PC-3 (cell line): ENCODE measurements at regions not wholly inside any gene's neighbourhood (a gene's known extent, or its start where the extent isn't known, plus 50 kb on each side); places are given as distances from the start of the nearest gene placed in this dataset.

Source experiments
- ATAC-seq: fragments of 200-7000 bp; cut with Tn5 transposase; 2 replicates; pipeline ENCODE4 v1.9.1; 2020; ENCODE audit warnings: mild to moderate bottlenecking, moderate library complexity
- BruUV-seq: library from RNA; stranded (reverse); fragments of 400-500 nt; replicated peaks from 2 replicates; lab custom pipeline; 2021; lab: Mats Ljungman, UMichigan
- CTCF ChIA-PET: fragments of 300-600 bp; sonication (Branson Sonifier 250); formaldehyde crosslinking; loops from one replicate; lab custom pipeline; 2022; ENCODE audit warnings: antibody characterized with exemption; lab: Charles Lee
- POLR2A ChIA-PET: fragments of 300-600 bp; sonication (Branson Sonifier 250); formaldehyde crosslinking; loops from one replicate; lab custom pipeline; 2022; ENCODE audit warnings: antibody characterized with exemption; ENCODE audit not compliant: unreplicated experiment; lab: Charles Lee
- DNase-seq: peaks from one replicate; pipeline ENCODE4 v3.0.0-alpha.2; 2015
- H2AFZ ChIP-seq: fragments of 300-600 bp; sonication (generic); 2 replicates; pipeline ENCODE4 v1.6.0; 2016; ENCODE audit warnings: antibody characterized with exemption, low read length
- H3F3A ChIP-seq: fragments of 300-600 bp; sonication (generic); one replicate; pipeline ENCODE4 v1.6.0; 2017; ENCODE audit warnings: antibody characterized with exemption, low read length, control low read depth, mild to moderate bottlenecking; ENCODE audit not compliant: unreplicated experiment
- H3K27ac ChIP-seq: fragments of 300-600 bp; sonication (generic); 2 replicates; pipeline ENCODE4 v1.5.1; 2016; ENCODE audit warnings: mild to moderate bottlenecking, low read length
- H3K27me3 ChIP-seq: fragments of 300-600 bp; sonication (generic); 2 replicates; pipeline ENCODE4 v1.6.1; 2016; ENCODE audit warnings: low read length, mixed read lengths
- H3K36me3 ChIP-seq: fragments of 300-600 bp; sonication (generic); 2 replicates; pipeline ENCODE4 v1.6.1; 2016; ENCODE audit warnings: low read depth, mixed run types, low read length, mixed read lengths
- H3K4me1 ChIP-seq: fragments of 300-600 bp; sonication (generic); 2 replicates; pipeline ENCODE4 v1.5.1; 2016; ENCODE audit warnings: low read length; ENCODE audit not compliant: insufficient read depth
- H3K4me2 ChIP-seq: fragments of 300-600 bp; sonication (generic); 2 replicates; pipeline ENCODE4 v1.6.0; 2016; ENCODE audit warnings: low read length
- H3K4me3 ChIP-seq: fragments of 300-600 bp; sonication (generic); 2 replicates; pipeline ENCODE4 v1.5.1; 2016; ENCODE audit warnings: mild to moderate bottlenecking, low read length, mixed read lengths
- H3K79me2 ChIP-seq: fragments of 300-600 bp; sonication (generic); 2 replicates; pipeline ENCODE4 v1.6.1; 2017; ENCODE audit warnings: low read length, mixed read lengths
- H3K9ac ChIP-seq: fragments of 300-600 bp; sonication (generic); 2 replicates; pipeline ENCODE4 v1.6.0; 2016; ENCODE audit warnings: mild to moderate bottlenecking, low read length
- H3K9me2 ChIP-seq: fragments of 300-600 bp; sonication (generic); replicated peaks from 2 replicates; pipeline ENCODE4 v1.6.1; 2016; ENCODE audit warnings: mixed run types, low read length, mixed read lengths
- H3K9me3 ChIP-seq: fragments of 300-600 bp; sonication (generic); 2 replicates; pipeline ENCODE4 v1.6.1; 2016; ENCODE audit warnings: low read length, mixed read lengths
- H4K20me1 ChIP-seq: fragments of 300-600 bp; sonication (generic); 2 replicates; pipeline ENCODE4 v1.6.1; 2016; ENCODE audit warnings: low read length, mixed read lengths
- CTCF ChIP-seq: fragments of 300-600 bp; sonication (generic); conservative IDR thresholded peaks from 2 replicates; pipeline ENCODE4 v1.5.1; 2017; ENCODE audit warnings: antibody characterized with exemption, low read depth, mild to moderate bottlenecking, low read length
- EZH2 ChIP-seq: fragments of 300-600 bp; sonication (generic); IDR thresholded peaks from one replicate; pipeline ENCODE4 v1.6.1; 2017; ENCODE audit warnings: antibody characterized with exemption, mild to moderate bottlenecking, low read length; ENCODE audit not compliant: unreplicated experiment
- EZH2phosphoT487 ChIP-seq: fragments of 300-600 bp; sonication (generic); IDR thresholded peaks from 2 replicates; pipeline ENCODE4 v1.6.1; 2018; ENCODE audit warnings: mild to moderate bottlenecking, antibody characterized with exemption, low read length, borderline replicate concordance
- intact Hi-C: fragments of 100-400 bp; cut with micrococcal nuclease; formaldehyde crosslinking; loops from 2 replicates; pipeline ENCODE4 v1.9.0; 2023

- Histone ChIP-seq H3K27me3 (no peaks in the 10 kb centered on the region), H3K27ac (no peak overlapping the region), H3K9ac (no peak overlapping the region), H3F3A (no peaks in the 10 kb centered on the region), H3K4me3 (no peak overlapping the region), H3K4me2 (no peak overlapping the region), H3K9me2 (no peaks in the 10 kb centered on the region), H2AFZ (no peak overlapping the region), H4K20me1 (no peaks in the 10 kb centered on the region), H3K79me2 (no peaks in the 10 kb centered on the region), H3K36me3 (no peaks in the 10 kb centered on the region), H3K4me1 (no peaks in the 10 kb centered on the region), H3K9me3 (no peaks in the 10 kb centered on the region)
- no peak for DNase-seq
- ChIA-PET POLR2A (no interaction called here), CTCF (no interaction called here)
- no TSS peak for BruUV-seq
- intact Hi-C loops: no loop called here
- ATAC-seq: no peak
- no peak for TF ChIP-seq CTCF
- no peak for TF ChIP-seq EZH2
- TF ChIP-seq EZH2phosphoT487: no peak
Observed at GRCh38 chr7:85566095-85566794, 379.4 kb upstream of the SEMA3D start.

GRCh38 chr7:85565276-85565675 is 378.4 kb upstream of the SEMA3D start:
- Histone ChIP-seq H3K27ac (no peak overlapping the region), H3K79me2 (no peaks in the 10 kb centered on the region), H3K4me2 (no peak overlapping the region), H3F3A (no peaks in the 10 kb centered on the region), H3K36me3 (no peaks in the 10 kb centered on the region), H3K9me3 (no peaks in the 10 kb centered on the region), H3K9me2 (no peaks in the 10 kb centered on the region), H3K9ac (no peak overlapping the region), H3K4me3 (no peak overlapping the region), H2AFZ (no peak overlapping the region), H3K27me3 (no peaks in the 10 kb centered on the region), H3K4me1 (no peaks in the 10 kb centered on the region), H4K20me1 (no peaks in the 10 kb centered on the region)
- ATAC-seq: no peak; the same call in 1 of the 2 replicates
- intact Hi-C loops: no loop called here
- BruUV-seq: no TSS peak
- ChIA-PET CTCF (no interaction called here), POLR2A (no interaction called here)
- DNase-seq: peak; percentile 12
- TF ChIP-seq EZH2: no peak
- TF ChIP-seq CTCF: no peak
- no peak for TF ChIP-seq EZH2phosphoT487

GRCh38 chr7:85564861-85565260 is 378.0 kb upstream of the SEMA3D start:
- CTCF ChIA-PET: no interaction called here
- ATAC-seq: no peak
- no peaks in the 10 kb centered on the region for H3K27me3 ChIP-seq
- intact Hi-C loops: no loop called here
- DNase-seq: no peak
- H2AFZ ChIP-seq: no peak overlapping the region
- no peak overlapping the region for H3K27ac ChIP-seq
- BruUV-seq: no TSS peak
- TF ChIP-seq CTCF (no peak), EZH2phosphoT487 (no peak), EZH2 (no peak)
- H3K9me3 ChIP-seq: no peaks in the 10 kb centered on the region
- H4K20me1 ChIP-seq: no peaks in the 10 kb centered on the region
- H3K4me1 ChIP-seq: no peaks in the 10 kb centered on the region
- no peak overlapping the region for H3K4me2 ChIP-seq
- POLR2A ChIA-PET: no interaction called here
- H3K79me2 ChIP-seq: no peaks in the 10 kb centered on the region
- H3K9ac ChIP-seq: no peak overlapping the region
- H3K36me3 ChIP-seq: no peaks in the 10 kb centered on the region
- no peaks in the 10 kb centered on the region for H3F3A ChIP-seq
- H3K4me3 ChIP-seq: no peak overlapping the region
- no peaks in the 10 kb centered on the region for H3K9me2 ChIP-seq
